Colonic mucosa (tissue), 4 donors: ENCODE measurements at regions not wholly inside any gene's neighbourhood (a gene's known extent, or its start where the extent isn't known, plus 50 kb on each side); places are given as distances from the start of the nearest gene placed in this dataset.

ENCODE experiments used
- DNase-seq: peaks from one replicate; pipeline ENCODE4 v3.0.0-alpha.2; 2020
- H3K27ac ChIP-seq: fragments of 200-600 bp; one replicate; pipeline ENCODE4 v1.8.0; 2021
- H3K27me3 ChIP-seq: fragments of 200-600 bp; one replicate; pipeline ENCODE4 v1.8.0; 2021
- H3K36me3 ChIP-seq: fragments of 200-600 bp; one replicate; pipeline ENCODE4 v1.8.0; 2021
- H3K4me1 ChIP-seq: fragments of 200-600 bp; one replicate; pipeline ENCODE4 v1.8.0; 2021; ENCODE audit warnings: mild to moderate bottlenecking
- H3K4me3 ChIP-seq: fragments of 200-600 bp; one replicate; pipeline ENCODE4 v1.8.0; 2021
- H3K9ac ChIP-seq, 2 donors: one replicate each; pipeline ENCODE4 v1.7.0; 2013; ENCODE audit warnings: control low read depth in 2 of 2, low read depth in 2 of 2, low read length in 2 of 2
- H3K9me3 ChIP-seq: fragments of 200-600 bp; one replicate; pipeline ENCODE4 v1.8.0; 2021
- CTCF ChIP-seq: fragments of 200-600 bp; IDR thresholded peaks from one replicate; pipeline ENCODE4 v1.8.0; 2022; ENCODE audit warnings: antibody characterized with exemption, mild to moderate bottlenecking
- intact Hi-C: fragments of 100-400 bp; cut with DNase I; formaldehyde crosslinking; loops from one replicate; pipeline ENCODE4 v1.14.1; 2022
- donor health status: healthy.
- donor health status: DM: no; HTN: no; CAD: no.
- donor health status: DM: no; HTN: no; CAD: no.

GRCh38 chr6:79431537-79431933 is 105.7 kb downstream of the LCA5 start:
- DNase-seq, result no peak
- H3K27ac ChIP-seq, result no peak overlapping the region
- H3K9ac ChIP-seq, result no peak overlapping the region
- H3K27me3 ChIP-seq, result no peaks in the 10 kb centered on the region
- no peaks in the 10 kb centered on the region for H3K4me1 ChIP-seq
- intact Hi-C loops, result no loop called here
- no peak for TF ChIP-seq CTCF
- H3K9me3 ChIP-seq, result no peaks in the 10 kb centered on the region
- no peak overlapping the region for H3K4me3 ChIP-seq
- H3K36me3 ChIP-seq, result no peaks in the 10 kb centered on the region

GRCh38 chr6:79430913-79431536 is 106.2 kb downstream of the LCA5 start:
- TF ChIP-seq CTCF, result no peak
- Histone ChIP-seq H3K36me3 (no peaks in the 10 kb centered on the region), H3K9me3 (no peaks in the 10 kb centered on the region), H3K27me3 (no peaks in the 10 kb centered on the region), H3K27ac (no peak overlapping the region), H3K9ac (no peak overlapping the region), H3K4me3 (no peak overlapping the region), H3K4me1 (no peaks in the 10 kb centered on the region)
- intact Hi-C loops, result no loop called here
- DNase-seq, result no peak

- no peak overlapping the region for H3K4me3 ChIP-seq
- no peak for TF ChIP-seq CTCF
- H3K36me3 ChIP-seq, result no peaks in the 10 kb centered on the region
- H3K27me3 ChIP-seq, result no peaks in the 10 kb centered on the region
- intact Hi-C loops, result no loop called here
- no peak overlapping the region for H3K27ac ChIP-seq
- no peak overlapping the region for H3K9ac ChIP-seq
- no peak for DNase-seq
- no peaks in the 10 kb centered on the region for H3K4me1 ChIP-seq
- no peaks in the 10 kb centered on the region for H3K9me3 ChIP-seq
These were observed 109.5 kb downstream of the LCA5 start for GRCh38 chr6:79427721-79428120.

GRCh38 chr6:79426625-79427278 is 110.5 kb downstream of the LCA5 start:
- H3K4me1 ChIP-seq, result no peaks in the 10 kb centered on the region
- no peaks in the 10 kb centered on the region for H3K27me3 ChIP-seq
- H3K36me3 ChIP-seq, result no peaks in the 10 kb centered on the region
- no peak overlapping the region for H3K9ac ChIP-seq
- no peak overlapping the region for H3K27ac ChIP-seq
- no peak for DNase-seq
- H3K9me3 ChIP-seq, result no peaks in the 10 kb centered on the region
- intact Hi-C loops, result no loop called here
- H3K4me3 ChIP-seq, result no peak overlapping the region
- no peak for TF ChIP-seq CTCF

- TF ChIP-seq CTCF, result no peak
- H3K9ac ChIP-seq, result no peak overlapping the region
- no peak overlapping the region for H3K4me3 ChIP-seq
- no peaks in the 10 kb centered on the region for H3K4me1 ChIP-seq
- DNase-seq, result peak; percentile 35
- intact Hi-C loops, result no loop called here
- H3K27ac ChIP-seq, result no peak overlapping the region
- H3K27me3 ChIP-seq, result no peaks in the 10 kb centered on the region
- no peaks in the 10 kb centered on the region for H3K36me3 ChIP-seq
- H3K9me3 ChIP-seq, result no peaks in the 10 kb centered on the region
These were observed 111.5 kb downstream of the LCA5 start for GRCh38 chr6:79425589-79426311.
